Stimulated activated CD4-positive, alpha-beta T cell treated with anti-CD3 and anti-CD28 coated beads, Interleukin-12 subunit alpha, Interleukin-12 subunit beta, amount 100 ng/mL, for 4 hours (primary cell): ENCODE measurements at regions not wholly inside any gene's neighbourhood (a gene's known extent, or its start where the extent isn't known, plus 50 kb on each side); places are given as distances from the start of the nearest gene placed in this dataset.
"Not testable (repeated sequence)": the region's sequence is repeated elsewhere in the genome, so short reads cannot be mapped to it uniquely, and the experiment has no call there.

ENCODE experiments used
- DNase-seq: peaks from one replicate; pipeline ENCODE4 v3.0.0-alpha.2; 2020

GRCh38 chr9:80796632-80797031 lies 892.7 kb downstream of the TLE1 start:
- no peak for DNase-seq

- DNase-seq = no peak
Measured at GRCh38 chr9:80794197-80794596, 895.1 kb downstream of the TLE1 start.

- DNase-seq = no peak
Measured at GRCh38 chr9:80793706-80794105, 895.6 kb downstream of the TLE1 start.

GRCh38 chr9:80792726-80793125 lies 896.6 kb downstream of the TLE1 start:
- no peak for DNase-seq

GRCh38 chr9:80791836-80792235 lies 897.5 kb downstream of the TLE1 start:
- DNase-seq = no peak

GRCh38 chr9:80790764-80791163 lies 898.6 kb downstream of the TLE1 start:
- no peak for DNase-seq

GRCh38 chr9:80789831-80790230 lies 899.5 kb downstream of the TLE1 start:
- no peak for DNase-seq

- no peak for DNase-seq
Measured at GRCh38 chr9:80787636-80788035, 901.7 kb downstream of the TLE1 start.

GRCh38 chr9:80784647-80785046 lies 904.7 kb downstream of the TLE1 start:
- DNase-seq = no peak

GRCh38 chr9:80775971-80776370 lies 913.4 kb downstream of the TLE1 start:
- DNase-seq = no peak

GRCh38 chr9:80775530-80775929 lies 913.8 kb downstream of the TLE1 start:
- no peak for DNase-seq

- no peak for DNase-seq
Measured at GRCh38 chr9:80771555-80772347, 917.6 kb downstream of the TLE1 start.

- no peak for DNase-seq
Measured at GRCh38 chr9:80763536-80763935, 925.8 kb downstream of the TLE1 start.

- no peak for DNase-seq
Measured at GRCh38 chr9:80755586-80755985, 933.8 kb downstream of the TLE1 start.

GRCh38 chr9:80747056-80747455 lies 942.3 kb downstream of the TLE1 start:
- not testable (repeated sequence) for DNase-seq

- DNase-seq = no peak
Measured at GRCh38 chr9:80732506-80732905, 956.8 kb downstream of the TLE1 start.

GRCh38 chr9:80720579-80720978 lies 968.8 kb downstream of the TLE1 start:
- DNase-seq = no peak

- no peak for DNase-seq
Measured at GRCh38 chr9:80707120-80707519, 982.2 kb downstream of the TLE1 start.

GRCh38 chr9:80701061-80701460 lies 988.3 kb downstream of the TLE1 start:
- DNase-seq = no peak

GRCh38 chr9:80699511-80699998 lies 989.8 kb downstream of the TLE1 start:
- no peak for DNase-seq

- no peak for DNase-seq
Measured at GRCh38 chr9:80698725-80699410, 990.5 kb downstream of the TLE1 start.

- DNase-seq = no peak
Measured at GRCh38 chr9:80692751-80693150, 996.6 kb downstream of the TLE1 start.

- DNase-seq = no peak
Measured at GRCh38 chr9:80691229-80691628, 998.1 kb downstream of the TLE1 start.

- DNase-seq = no peak
Measured at GRCh38 chr9:80690349-80690939, 998.9 kb downstream of the TLE1 start.
